ENCODE measurements at regions not wholly inside any gene's neighbourhood (a gene's known extent, or its start where the extent isn't known, plus 50 kb on each side); places are given as distances from the start of the nearest gene placed in this dataset.

DNA sequence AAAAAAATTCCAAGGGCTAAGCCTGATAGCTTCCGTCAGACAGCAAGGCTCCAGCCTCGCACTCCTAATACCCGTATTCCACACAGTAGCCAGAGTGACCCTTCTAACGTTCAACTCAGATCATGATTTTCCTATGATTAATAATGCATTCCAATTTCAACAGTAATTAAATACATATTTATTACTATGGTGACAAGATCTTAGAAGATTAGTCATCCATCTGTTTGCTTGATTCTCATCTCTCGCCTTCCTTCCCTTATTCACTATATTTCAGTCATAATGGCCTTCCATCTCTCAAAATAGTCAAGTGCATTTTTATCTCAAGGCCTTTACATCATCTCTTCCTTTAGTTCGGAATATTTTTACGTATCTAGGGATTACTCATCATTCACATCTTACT lies 621.2 kb upstream of the SPRY2 start:
- TF ChIP-seq, protein P1, sequence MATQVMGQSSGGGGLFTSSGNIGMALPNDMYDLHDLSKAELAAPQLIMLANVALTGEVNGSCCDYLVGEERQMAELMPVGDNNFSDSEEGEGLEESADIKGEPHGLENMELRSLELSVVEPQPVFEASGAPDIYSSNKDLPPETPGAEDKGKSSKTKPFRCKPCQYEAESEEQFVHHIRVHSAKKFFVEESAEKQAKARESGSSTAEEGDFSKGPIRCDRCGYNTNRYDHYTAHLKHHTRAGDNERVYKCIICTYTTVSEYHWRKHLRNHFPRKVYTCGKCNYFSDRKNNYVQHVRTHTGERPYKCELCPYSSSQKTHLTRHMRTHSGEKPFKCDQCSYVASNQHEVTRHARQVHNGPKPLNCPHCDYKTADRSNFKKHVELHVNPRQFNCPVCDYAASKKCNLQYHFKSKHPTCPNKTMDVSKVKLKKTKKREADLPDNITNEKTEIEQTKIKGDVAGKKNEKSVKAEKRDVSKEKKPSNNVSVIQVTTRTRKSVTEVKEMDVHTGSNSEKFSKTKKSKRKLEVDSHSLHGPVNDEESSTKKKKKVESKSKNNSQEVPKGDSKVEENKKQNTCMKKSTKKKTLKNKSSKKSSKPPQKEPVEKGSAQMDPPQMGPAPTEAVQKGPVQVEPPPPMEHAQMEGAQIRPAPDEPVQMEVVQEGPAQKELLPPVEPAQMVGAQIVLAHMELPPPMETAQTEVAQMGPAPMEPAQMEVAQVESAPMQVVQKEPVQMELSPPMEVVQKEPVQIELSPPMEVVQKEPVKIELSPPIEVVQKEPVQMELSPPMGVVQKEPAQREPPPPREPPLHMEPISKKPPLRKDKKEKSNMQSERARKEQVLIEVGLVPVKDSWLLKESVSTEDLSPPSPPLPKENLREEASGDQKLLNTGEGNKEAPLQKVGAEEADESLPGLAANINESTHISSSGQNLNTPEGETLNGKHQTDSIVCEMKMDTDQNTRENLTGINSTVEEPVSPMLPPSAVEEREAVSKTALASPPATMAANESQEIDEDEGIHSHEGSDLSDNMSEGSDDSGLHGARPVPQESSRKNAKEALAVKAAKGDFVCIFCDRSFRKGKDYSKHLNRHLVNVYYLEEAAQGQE (IDR thresholded peaks at IDR 0.05; ENCODE audit: insufficient replicate concordance, low read depth) = no peak
- TF ChIP-seq, protein P2, sequence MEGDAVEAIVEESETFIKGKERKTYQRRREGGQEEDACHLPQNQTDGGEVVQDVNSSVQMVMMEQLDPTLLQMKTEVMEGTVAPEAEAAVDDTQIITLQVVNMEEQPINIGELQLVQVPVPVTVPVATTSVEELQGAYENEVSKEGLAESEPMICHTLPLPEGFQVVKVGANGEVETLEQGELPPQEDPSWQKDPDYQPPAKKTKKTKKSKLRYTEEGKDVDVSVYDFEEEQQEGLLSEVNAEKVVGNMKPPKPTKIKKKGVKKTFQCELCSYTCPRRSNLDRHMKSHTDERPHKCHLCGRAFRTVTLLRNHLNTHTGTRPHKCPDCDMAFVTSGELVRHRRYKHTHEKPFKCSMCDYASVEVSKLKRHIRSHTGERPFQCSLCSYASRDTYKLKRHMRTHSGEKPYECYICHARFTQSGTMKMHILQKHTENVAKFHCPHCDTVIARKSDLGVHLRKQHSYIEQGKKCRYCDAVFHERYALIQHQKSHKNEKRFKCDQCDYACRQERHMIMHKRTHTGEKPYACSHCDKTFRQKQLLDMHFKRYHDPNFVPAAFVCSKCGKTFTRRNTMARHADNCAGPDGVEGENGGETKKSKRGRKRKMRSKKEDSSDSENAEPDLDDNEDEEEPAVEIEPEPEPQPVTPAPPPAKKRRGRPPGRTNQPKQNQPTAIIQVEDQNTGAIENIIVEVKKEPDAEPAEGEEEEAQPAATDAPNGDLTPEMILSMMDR (IDR thresholded peaks at IDR 0.05; ENCODE audit: insufficient read depth, low read length) = no peak
- no peak for TF ChIP-seq SPI1 (IDR thresholded peaks at IDR 0.05; ENCODE audit: borderline replicate concordance, low read depth)
- TF ChIP-seq POLR2AphosphoS5 (IDR thresholded peaks at IDR 0.05; ENCODE audit: low read depth) = no peak
- TF ChIP-seq GABPA (IDR thresholded peaks at IDR 0.05; ENCODE audit: low read depth) = no peak

All from HL-60 (cell line).